GM12872 (cell line): ENCODE measurements at regions not wholly inside any gene's neighbourhood (a gene's known extent, or its start where the extent isn't known, plus 50 kb on each side); places are given as distances from the start of the nearest gene placed in this dataset.

Experiments
- CTCF ChIP-seq: IDR thresholded peaks from 3 replicates; pipeline ENCODE4 v1.5.1; 2011; ENCODE audit warnings: low read depth, mild to moderate bottlenecking, low read length, moderate library complexity; ENCODE audit not compliant: insufficient read depth

- no peak for TF ChIP-seq CTCF
Observed at GRCh38 chr1:229137271-229137670, 133.6 kb upstream of the RAB4A start.

- TF ChIP-seq CTCF = no peak
Observed at GRCh38 chr1:229138058-229138457, 132.9 kb upstream of the RAB4A start.

- TF ChIP-seq CTCF = no peak
Observed at GRCh38 chr1:229139331-229140118, 131.4 kb upstream of the RAB4A start.

- no peak for TF ChIP-seq CTCF
Observed at GRCh38 chr1:229140119-229140396, 130.9 kb upstream of the RAB4A start.

GRCh38 chr1:229141271-229141670 is 129.6 kb upstream of the RAB4A start:
- no peak for TF ChIP-seq CTCF

GRCh38 chr1:229141689-229142377 is 129.1 kb upstream of the RAB4A start:
- no peak for TF ChIP-seq CTCF

- TF ChIP-seq CTCF = no peak
Observed at GRCh38 chr1:229142471-229142870, 128.4 kb upstream of the RAB4A start.
